NB4 (cell line): ENCODE measurements at regions not wholly inside any gene's neighbourhood (a gene's known extent, or its start where the extent isn't known, plus 50 kb on each side); places are given as distances from the start of the nearest gene placed in this dataset.

Experiments
- DNase-seq: peaks from one replicate; pipeline ENCODE4 v3.0.0; 2010; ENCODE audit warnings: low read depth
- H3K4me3 ChIP-seq: one replicate; pipeline ENCODE4 v1.5.1; 2011; ENCODE audit warnings: mild to moderate bottlenecking, low read depth, low read length, moderate library complexity
- CTCF ChIP-seq: IDR thresholded peaks from one replicate; pipeline ENCODE4 v1.5.1; 2012; ENCODE audit warnings: low read depth, low read length
- MAX ChIP-seq: IDR thresholded peaks from 2 replicates; pipeline ENCODE4 v1.6.1; 2011; ENCODE audit warnings: low read depth, low read length
- MYC ChIP-seq: IDR thresholded peaks from 2 replicates; pipeline ENCODE4 v1.6.1; 2011; ENCODE audit warnings: low read depth, low read length
- POLR2A ChIP-seq: IDR thresholded peaks from 2 replicates; pipeline ENCODE4 v1.6.1; 2011; ENCODE audit warnings: mild to moderate bottlenecking; ENCODE audit not compliant: insufficient read length; ENCODE audit errors: extremely low read depth

GRCh38 chr1:101728029-101728428 lies 268.7 kb downstream of the OLFM3 start:
- TF ChIP-seq MAX, result no peak
- no peak for TF ChIP-seq POLR2A
- no peak for TF ChIP-seq CTCF
- no peak for TF ChIP-seq MYC
- no peak overlapping the region for H3K4me3 ChIP-seq
- no peak for DNase-seq

- no peak overlapping the region for H3K4me3 ChIP-seq
- TF ChIP-seq POLR2A (no peak), MAX (no peak), MYC (no peak), CTCF (no peak)
- DNase-seq, result no peak
Observed at GRCh38 chr1:101730559-101730958, 266.2 kb downstream of the OLFM3 start.

- no peak for TF ChIP-seq CTCF
- no peak for TF ChIP-seq MAX
- no peak for TF ChIP-seq POLR2A
- no peak for TF ChIP-seq MYC
- H3K4me3 ChIP-seq, result no peak overlapping the region
- DNase-seq, result no peak
Observed at GRCh38 chr1:101732261-101732660, 264.5 kb downstream of the OLFM3 start.

- no peak for TF ChIP-seq POLR2A
- TF ChIP-seq MYC, result no peak
- no peak for TF ChIP-seq MAX
- no peak for TF ChIP-seq CTCF
- DNase-seq, result no peak
- H3K4me3 ChIP-seq, result no peak overlapping the region
Observed at GRCh38 chr1:101733340-101733739, 263.4 kb downstream of the OLFM3 start.

GRCh38 chr1:101738475-101738874 lies 258.3 kb downstream of the OLFM3 start:
- no peak for DNase-seq
- no peak overlapping the region for H3K4me3 ChIP-seq
- TF ChIP-seq MYC (no peak), CTCF (no peak), MAX (no peak), POLR2A (no peak)

- DNase-seq, result no peak
- H3K4me3 ChIP-seq, result no peak overlapping the region
Observed at GRCh38 chr1:101739146-101739545, 257.6 kb downstream of the OLFM3 start.

More at GRCh38 chr1:101739146-101739545, 257.6 kb downstream of the OLFM3 start:
- no peak for TF ChIP-seq POLR2A
- TF ChIP-seq MYC, result no peak
